HCT116 (cell line): ENCODE measurements at regions not wholly inside any gene's neighbourhood (a gene's known extent, or its start where the extent isn't known, plus 50 kb on each side); places are given as distances from the start of the nearest gene placed in this dataset.

Source experiments
- ATAC-seq: fragments of 200-7000 bp; cut with Tn5 transposase; 2 replicates; pipeline ENCODE4 v1.9.1; 2020; ENCODE audit warnings: mild to moderate bottlenecking, moderate library complexity
- BruUV-seq: library from RNA; stranded (reverse); fragments of 400-500 nt; replicated peaks from 2 replicates; lab custom pipeline; 2021; lab: Mats Ljungman, UMichigan
- CTCF ChIA-PET: fragments of 300-600 bp; sonication (Branson Sonifier 250); formaldehyde crosslinking; loops from one replicate; lab custom pipeline; 2021; ENCODE audit warnings: antibody characterized with exemption; lab: Charles Lee
- POLR2A ChIA-PET: fragments of 300-600, 350-600 bp; sonication (Branson Sonifier 250); formaldehyde crosslinking; loops from one replicate; lab custom pipeline; 2021; ENCODE audit warnings: antibody characterized with exemption; lab: Charles Lee
- RAD21 ChIA-PET, 2 experiments: fragments of 300-600 bp; sonication (Branson Sonifier 250); formaldehyde crosslinking; loops; one replicate each; lab custom pipeline; 2023; ENCODE audit warnings: low total read pairs in 2 of 2; ENCODE audit not compliant: uncharacterized antibody in 2 of 2, unreplicated experiment in 2 of 2, low non-redundant PET in 1 of 2; lab: Charles Lee
- DNase-seq: peaks from one replicate; pipeline ENCODE4 v3.0.0-alpha.2; 2010; ENCODE audit warnings: low read depth, low spot score
- H2AFZ ChIP-seq: fragments of 200-600 bp; shearing (Covaris generic), sonication (generic); 2 replicates; pipeline ENCODE4 v1.6.1; 2017; ENCODE audit warnings: low read depth, mixed run types, mixed read lengths, antibody characterized with exemption, low read length; ENCODE audit not compliant: poor library complexity, severe bottlenecking
- H3K27ac ChIP-seq: 2 replicates; pipeline ENCODE4 v1.5.1; 2012; ENCODE audit warnings: low read depth, low read length
- H3K27me3 ChIP-seq: fragments of 200-600 bp; sonication (generic); 2 replicates; pipeline ENCODE4 v1.6.1; 2016; ENCODE audit warnings: mixed run types, low read length, mixed read lengths; ENCODE audit not compliant: insufficient read depth
- H3K36me3 ChIP-seq, 2 experiments: fragments of 200-500 bp in 1 of 2; fragments of 200-600 bp in 1 of 2; sonication (Bioruptor generic) in 1 of 2; sonication (generic) in 1 of 2; 2 replicates each; pipeline versions ENCODE4 v1.5.1 to v1.6.1; 2014 to 2016; ENCODE audit warnings: low read length in 2 of 2, inconsistent platforms in 1 of 2, mixed read lengths in 1 of 2, mixed run types in 1 of 2; ENCODE audit not compliant: insufficient read depth in 2 of 2, control insufficient read depth in 1 of 2
- H3K4me1 ChIP-seq, 2 experiments: fragments of 200-600 bp in 1 of 2; sonication (generic) in 1 of 2; 2 replicates each; pipeline versions ENCODE4 v1.5.1 to v1.6.1; 2012 to 2017; ENCODE audit warnings: low read length in 2 of 2, inconsistent platforms in 1 of 2, mild to moderate bottlenecking in 1 of 2, mixed read lengths in 1 of 2, mixed run types in 1 of 2, moderate library complexity in 1 of 2; ENCODE audit not compliant: insufficient read depth in 2 of 2, control insufficient read depth in 1 of 2
- H3K4me2 ChIP-seq: fragments of 200-600 bp; sonication (generic); 2 replicates; pipeline ENCODE4 v1.6.1; 2017; ENCODE audit warnings: mixed run types, low read length, mixed read lengths
- H3K4me3 ChIP-seq, 2 experiments: fragments of 200-600 bp in 1 of 2; sonication (generic) in 1 of 2; replicated peaks in 1 of 2; 2 replicates each; pipeline ENCODE4 v1.5.1; 2011 to 2016; ENCODE audit warnings: low read length in 2 of 2, control low read depth in 1 of 2, low read depth in 1 of 2, mild to moderate bottlenecking in 1 of 2, mixed read lengths in 1 of 2, mixed run types in 1 of 2
- H3K79me2 ChIP-seq: fragments of 200-600 bp; sonication (generic); 2 replicates; pipeline ENCODE4 v1.6.1; 2017; ENCODE audit warnings: mild to moderate bottlenecking, mixed run types, low read length, moderate library complexity, mixed read lengths; ENCODE audit not compliant: insufficient read depth
- H3K9ac ChIP-seq: fragments of 200-600 bp; sonication (generic); 2 replicates; pipeline ENCODE4 v1.6.1; 2016; ENCODE audit warnings: low read length, mixed read lengths
- H3K9me2 ChIP-seq: fragments of 200-600 bp; sonication (generic), shearing (Covaris generic); 2 replicates; pipeline ENCODE4 v1.6.1; 2017; ENCODE audit warnings: mixed run types, mild to moderate bottlenecking, moderate library complexity; ENCODE audit not compliant: insufficient read depth
- H3K9me3 ChIP-seq, 2 experiments: fragments of 200-500 bp in 1 of 2; fragments of 200-600 bp in 1 of 2; sonication (Bioruptor generic) in 1 of 2; sonication (generic) in 1 of 2; 2 replicates each; pipeline ENCODE4 v1.6.1; 2014 to 2017; ENCODE audit warnings: low read length in 2 of 2, mixed read lengths in 2 of 2, inconsistent platforms in 1 of 2, low read depth in 1 of 2, mild to moderate bottlenecking in 1 of 2, mixed run types in 1 of 2, moderate library complexity in 1 of 2; ENCODE audit not compliant: control insufficient read depth in 1 of 2, insufficient read depth in 1 of 2
- H4K20me1 ChIP-seq: fragments of 200-600 bp; sonication (generic), shearing (Covaris generic); 2 replicates; pipeline ENCODE4 v1.6.1; 2017; ENCODE audit warnings: mixed run types, mild to moderate bottlenecking, moderate library complexity; ENCODE audit not compliant: insufficient read depth
- ATF3 ChIP-seq: IDR thresholded peaks from 2 replicates; pipeline ENCODE4 v1.6.1; 2012
- ELF1 ChIP-seq: IDR thresholded peaks from 2 replicates; pipeline ENCODE4 v1.6.1; 2012; ENCODE audit warnings: low read depth, borderline replicate concordance
- FOSL1 ChIP-seq: IDR thresholded peaks from 2 replicates; pipeline ENCODE4 v1.6.1; 2012; ENCODE audit warnings: low read depth
- POLR2AphosphoS5 ChIP-seq: IDR thresholded peaks from 2 replicates; pipeline ENCODE4 v1.6.1; 2011; ENCODE audit warnings: mild to moderate bottlenecking, low read depth, low read length, moderate library complexity
- RAD21 ChIP-seq: IDR thresholded peaks from 2 replicates; pipeline ENCODE4 v1.6.1; 2012; ENCODE audit warnings: low read depth, mild to moderate bottlenecking
- SP1 ChIP-seq: IDR thresholded peaks from 2 replicates; pipeline ENCODE4 v1.6.1; 2012; ENCODE audit warnings: low read depth
- TCF7L2 ChIP-seq: IDR thresholded peaks from 2 replicates; pipeline ENCODE4 v1.7.0; 2011; ENCODE audit warnings: borderline replicate concordance, inconsistent platforms; ENCODE audit not compliant: insufficient read depth, insufficient read length; ENCODE audit errors: extremely low read depth
- ZBTB33 ChIP-seq: IDR thresholded peaks from 2 replicates; pipeline ENCODE4 v1.6.1; 2011; ENCODE audit warnings: mild to moderate bottlenecking, low read length, moderate library complexity; ENCODE audit not compliant: insufficient replicate concordance; ENCODE audit errors: extremely low read depth
- ZFX ChIP-seq: fragments of 450-650 bp; IDR thresholded peaks from 2 replicates; pipeline ENCODE4 v1.6.1; 2017
- intact Hi-C: fragments of 100-400 bp; cut with micrococcal nuclease; formaldehyde crosslinking; loops from 2 replicates; pipeline ENCODE4 v1.10.0; 2022

- Histone ChIP-seq H3K9me3 (no peaks in the 10 kb centered on the region), H2AFZ (no peak overlapping the region), H3K4me3 (no peak overlapping the region), H3K36me3 (no peaks in the 10 kb centered on the region), H3K79me2 (no peaks in the 10 kb centered on the region), H3K27ac (no peak overlapping the region), H3K27me3 (no peaks in the 10 kb centered on the region), H3K4me2 (peak overlapping the region; percentile 52), H3K4me1 (peaks cover 0 to 21% of the 10 kb centered on the region in 2 experiments; a peak in 2 of 4 replicates), H3K9me2 (no peaks in the 10 kb centered on the region), H3K9ac (no peak overlapping the region), H4K20me1 (no peaks in the 10 kb centered on the region)
- ATAC-seq (no peak; the same call in 1 of the 2 replicates), DNase-seq (no peak)
- no TSS peak for BruUV-seq
- intact Hi-C loops = no loop called here
- TF ChIP-seq ELF1 = no peak
- no peak for TF ChIP-seq FOSL1
- no peak for TF ChIP-seq ATF3
- no peak for TF ChIP-seq ZFX
- TF ChIP-seq POLR2AphosphoS5 = no peak
- no peak for TF ChIP-seq ZBTB33
- no peak for TF ChIP-seq SP1
- TF ChIP-seq RAD21 = no peak
- TF ChIP-seq TCF7L2 = no peak
- CTCF ChIA-PET = no interaction called here
- RAD21 ChIA-PET = no interaction called here
- POLR2A ChIA-PET = interaction anchor here (1.0 kb wide), 1 partner anchor 10 kb away, joined by 3 read pairs; no protein-coding TSS in a partner anchor
Observed at GRCh38 chr9:19998823-19999455, 210.1 kb upstream of the SLC24A2 start.
